ENCODE measurements at regions not wholly inside any gene's neighbourhood (a gene's known extent, or its start where the extent isn't known, plus 50 kb on each side); places are given as distances from the start of the nearest gene placed in this dataset.

DNA sequence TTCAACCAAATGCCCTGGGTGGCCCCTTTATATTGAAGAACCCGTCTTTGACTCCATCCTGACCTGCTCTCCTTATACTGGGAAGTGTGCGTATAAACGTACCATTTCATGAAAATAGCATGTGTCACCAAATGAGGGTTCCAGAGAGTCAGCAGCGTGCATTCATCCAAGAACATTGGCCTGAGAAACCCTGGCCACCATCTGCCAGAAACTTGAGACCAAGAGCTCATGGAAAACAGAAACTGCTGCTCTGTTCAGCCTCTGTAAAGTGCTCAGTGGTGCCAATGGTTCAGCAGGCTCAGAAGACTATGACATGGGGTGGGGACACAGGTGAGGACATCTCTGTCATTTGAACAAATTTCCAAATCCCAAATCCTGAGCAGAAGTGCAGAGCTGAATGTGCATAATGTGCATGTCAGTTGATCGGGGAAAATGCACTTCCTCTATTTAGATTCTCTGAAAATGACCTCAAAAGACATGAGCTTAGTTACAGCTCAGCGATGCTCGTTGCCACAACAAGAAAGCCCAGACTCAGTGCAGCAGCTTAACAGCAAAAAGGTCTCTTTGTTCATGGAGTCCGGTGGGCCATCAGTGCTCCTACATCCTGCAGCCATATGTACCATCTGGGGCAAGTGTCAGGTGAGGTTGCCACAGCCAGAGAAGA, 176.1 kb downstream of the ATPSCKMT start:
- CTCF ChIA-PET, result no interaction called here
- DNase-seq (ENCODE audit: low spot score), result no peak
- TF ChIP-seq, protein P1, sequence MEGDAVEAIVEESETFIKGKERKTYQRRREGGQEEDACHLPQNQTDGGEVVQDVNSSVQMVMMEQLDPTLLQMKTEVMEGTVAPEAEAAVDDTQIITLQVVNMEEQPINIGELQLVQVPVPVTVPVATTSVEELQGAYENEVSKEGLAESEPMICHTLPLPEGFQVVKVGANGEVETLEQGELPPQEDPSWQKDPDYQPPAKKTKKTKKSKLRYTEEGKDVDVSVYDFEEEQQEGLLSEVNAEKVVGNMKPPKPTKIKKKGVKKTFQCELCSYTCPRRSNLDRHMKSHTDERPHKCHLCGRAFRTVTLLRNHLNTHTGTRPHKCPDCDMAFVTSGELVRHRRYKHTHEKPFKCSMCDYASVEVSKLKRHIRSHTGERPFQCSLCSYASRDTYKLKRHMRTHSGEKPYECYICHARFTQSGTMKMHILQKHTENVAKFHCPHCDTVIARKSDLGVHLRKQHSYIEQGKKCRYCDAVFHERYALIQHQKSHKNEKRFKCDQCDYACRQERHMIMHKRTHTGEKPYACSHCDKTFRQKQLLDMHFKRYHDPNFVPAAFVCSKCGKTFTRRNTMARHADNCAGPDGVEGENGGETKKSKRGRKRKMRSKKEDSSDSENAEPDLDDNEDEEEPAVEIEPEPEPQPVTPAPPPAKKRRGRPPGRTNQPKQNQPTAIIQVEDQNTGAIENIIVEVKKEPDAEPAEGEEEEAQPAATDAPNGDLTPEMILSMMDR (conservative IDR thresholded peaks at IDR 0.05; ENCODE audit: low read depth), result no peak
- H3K27ac ChIP-seq, result no peak overlapping the region
- POLR2A ChIA-PET (ENCODE audit: low non-redundant PET), result no interaction called here

DNA sequence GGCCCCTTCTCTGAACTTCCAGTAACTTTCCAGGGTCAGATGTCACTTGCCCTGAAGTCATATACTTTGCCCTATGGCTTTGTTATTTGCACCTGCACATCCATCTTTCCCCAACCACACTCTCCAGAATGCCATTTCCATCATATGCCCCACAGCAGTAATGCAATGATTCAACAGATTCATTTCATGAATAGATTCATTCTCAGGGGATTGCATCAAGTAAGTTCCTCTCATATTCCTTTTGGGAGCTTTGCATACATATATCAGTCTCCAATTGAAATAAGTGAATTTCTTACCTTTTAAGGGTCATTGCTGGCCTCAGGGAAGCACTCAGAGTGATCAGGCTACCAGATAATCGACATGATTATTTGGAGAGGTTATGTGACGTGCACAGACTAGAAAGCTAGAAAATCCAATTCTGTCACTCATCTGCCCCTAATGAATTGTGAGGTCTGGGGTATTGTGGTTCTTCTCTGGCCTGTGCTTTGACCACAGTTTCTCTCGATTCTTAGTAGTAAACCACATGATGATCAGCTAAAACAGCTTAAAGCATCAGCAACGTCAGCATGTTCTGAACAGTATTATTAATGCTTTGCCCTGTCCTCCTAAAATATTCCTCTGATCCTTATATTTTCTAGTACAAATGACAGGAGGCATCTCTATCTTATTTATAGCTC, 179.9 kb downstream of the ATPSCKMT start:
- POLR2A ChIA-PET (ENCODE audit: low non-redundant PET), result no interaction called here
- no peak overlapping the region for H3K27ac ChIP-seq

GRCh38 chr5:10065428-10066000, 184.2 kb downstream of the ATPSCKMT start:
- TF ChIP-seq, protein P1 (conservative IDR thresholded peaks at IDR 0.05; ENCODE audit: low read depth), result no peak
- H3K27ac ChIP-seq, result no peak overlapping the region
- ChIA-PET POLR2A (ENCODE audit: low non-redundant PET) (no interaction called here), CTCF (no interaction called here)
- no peak for DNase-seq (ENCODE audit: low spot score)

More for the DNA sequence above, 179.9 kb downstream of the ATPSCKMT start:
- TF ChIP-seq, protein P1 (conservative IDR thresholded peaks at IDR 0.05; ENCODE audit: low read depth), result no peak
- CTCF ChIA-PET, result no interaction called here
- DNase-seq (ENCODE audit: low spot score), result no peak

- ChIA-PET CTCF (no interaction called here), POLR2A (ENCODE audit: low non-redundant PET) (no interaction called here)
- H3K27ac ChIP-seq, result no peak overlapping the region
- DNase-seq (ENCODE audit: low spot score), result no peak
- TF ChIP-seq, protein P1 (conservative IDR thresholded peaks at IDR 0.05; ENCODE audit: low read depth), result no peak
Observed at GRCh38 chr5:10064546-10065195, 185.0 kb downstream of the ATPSCKMT start.

GRCh38 chr5:10063997-10064396, 185.7 kb downstream of the ATPSCKMT start:
- H3K27ac ChIP-seq, result no peak overlapping the region
- CTCF ChIA-PET, result interaction anchor here (0.7 kb wide), 1 partner anchor 25 kb away, joined by 3 read pairs; no protein-coding TSS in a partner anchor
- DNase-seq (ENCODE audit: low spot score), result no peak
- POLR2A ChIA-PET (ENCODE audit: low non-redundant PET), result no interaction called here
- TF ChIP-seq, protein P1 (conservative IDR thresholded peaks at IDR 0.05; ENCODE audit: low read depth), result no peak

- CTCF ChIA-PET, result interaction anchor here (0.5 to 0.6 kb wide), 2 partner anchors 868 to 900 kb away, joined by 3 to 4 read pairs; no protein-coding TSS in a partner anchor
- POLR2A ChIA-PET (ENCODE audit: low non-redundant PET), result no interaction called here
- no peak for DNase-seq (ENCODE audit: low spot score)
- TF ChIP-seq, protein P1 (conservative IDR thresholded peaks at IDR 0.05; ENCODE audit: low read depth), result no peak
- no peak overlapping the region for H3K27ac ChIP-seq
Observed at GRCh38 chr5:10059980-10060379, 189.7 kb downstream of the ATPSCKMT start.

All from RWPE1 (cell line).